IMR-90 (cell line): ENCODE measurements at regions not wholly inside any gene's neighbourhood (a gene's known extent, or its start where the extent isn't known, plus 50 kb on each side); places are given as distances from the start of the nearest gene placed in this dataset.

Source experiments
- ATAC-seq: fragments of 200-7000 bp; cut with Tn5 transposase; 2 replicates; pipeline ENCODE4 v1.9.1; 2020; ENCODE audit warnings: low read depth, mild to moderate bottlenecking, moderate library complexity
- BruUV-seq: library from RNA; stranded (reverse); fragments of 400-500 nt; replicated peaks from 2 replicates; lab custom pipeline; 2021; lab: Mats Ljungman, UMichigan
- CTCF ChIA-PET: fragments of 300-600 bp; formaldehyde crosslinking; extraction: SDS; loops from one replicate; lab custom pipeline; 2021; ENCODE audit warnings: antibody characterized with exemption; lab: Yijun Ruan, JAX
- POLR2A ChIA-PET: fragments of 300-600 bp; sonication (Branson Sonifier 250); formaldehyde crosslinking; loops from one replicate; lab custom pipeline; 2022; ENCODE audit warnings: antibody characterized with exemption; ENCODE audit not compliant: unreplicated experiment; lab: Charles Lee
- DNase-seq: peaks from one replicate; pipeline ENCODE4 v3.0.0; 2013
- H2AFZ ChIP-seq: replicated peaks from 2 replicates; pipeline ENCODE3; 2013; ENCODE audit warnings: low read length, mild to moderate bottlenecking; ENCODE audit not compliant: poor library complexity
- H2AK5ac ChIP-seq: 2 replicates; pipeline ENCODE4 v1.6.1; 2013; ENCODE audit warnings: low read depth, low read length, inconsistent platforms
- H2AK9ac ChIP-seq: replicated peaks from 2 replicates; pipeline ENCODE3; 2013; ENCODE audit warnings: mild to moderate bottlenecking, low read depth, low read length, moderate library complexity; ENCODE audit not compliant: poor library complexity
- H2BK120ac ChIP-seq: 2 replicates; pipeline ENCODE4 v1.6.1; 2013; ENCODE audit warnings: low read depth, low read length, inconsistent platforms
- H2BK15ac ChIP-seq: 3 replicates; pipeline ENCODE4 v1.6.1; 2013; ENCODE audit warnings: low read depth, low read length, inconsistent platforms
- H2BK20ac ChIP-seq: 2 replicates; pipeline ENCODE4 v1.6.1; 2013; ENCODE audit warnings: low read depth, mild to moderate bottlenecking, inconsistent platforms, low read length, moderate library complexity
- H2BK5ac ChIP-seq: 2 replicates; pipeline ENCODE4 v1.6.1; 2013; ENCODE audit warnings: mild to moderate bottlenecking, low read depth, low read length, inconsistent platforms; ENCODE audit not compliant: poor library complexity, severe bottlenecking
- H3K14ac ChIP-seq: replicated peaks from 2 replicates; pipeline ENCODE4 v1.6.1; 2013; ENCODE audit warnings: low read depth, low read length, inconsistent platforms
- H3K18ac ChIP-seq: 2 replicates; pipeline ENCODE4 v1.6.1; 2013; ENCODE audit warnings: low read depth, low read length, control low read depth
- H3K23ac ChIP-seq: 2 replicates; pipeline ENCODE4 v1.6.1; 2013; ENCODE audit warnings: low read depth, low read length, inconsistent platforms
- H3K27ac ChIP-seq: 2 replicates; pipeline ENCODE4 v1.5.1; 2013; ENCODE audit warnings: mild to moderate bottlenecking, control low read depth, low read length; ENCODE audit not compliant: insufficient read depth
- H3K27me3 ChIP-seq: 2 replicates; pipeline ENCODE4 v1.6.1; 2013; ENCODE audit warnings: low read length; ENCODE audit not compliant: control insufficient read depth, insufficient read depth
- H3K36me3 ChIP-seq: 2 replicates; pipeline ENCODE4 v1.6.1; 2013; ENCODE audit warnings: low read length, mixed read lengths; ENCODE audit not compliant: control insufficient read depth, insufficient read depth
- H3K4ac ChIP-seq: 2 replicates; pipeline ENCODE4 v1.6.1; 2013; ENCODE audit warnings: low read depth, low read length, inconsistent platforms
- H3K4me1 ChIP-seq: 2 replicates; pipeline ENCODE4 v1.6.1; 2013; ENCODE audit warnings: low read length, mixed read lengths; ENCODE audit not compliant: control insufficient read depth, insufficient read depth
- H3K4me2 ChIP-seq: 2 replicates; pipeline ENCODE4 v1.6.1; 2013; ENCODE audit warnings: low read depth, mild to moderate bottlenecking, control low read depth, low read length, moderate library complexity
- H3K4me3 ChIP-seq: 2 replicates; pipeline ENCODE4 v1.5.1; 2013; ENCODE audit warnings: low read depth, mild to moderate bottlenecking, control low read depth, low read length, moderate library complexity; ENCODE audit not compliant: insufficient read depth
- H3K56ac ChIP-seq: 2 replicates; pipeline ENCODE4 v1.6.1; 2013; ENCODE audit warnings: low read length, inconsistent platforms; ENCODE audit not compliant: insufficient read depth; ENCODE audit errors: extremely low read depth
- H3K79me1 ChIP-seq, 2 experiments: 2 replicates each; pipeline ENCODE4 v1.6.1; 2013; ENCODE audit warnings: low read length in 2 of 2, inconsistent platforms in 1 of 2, low read depth in 1 of 2
- H3K9ac ChIP-seq: 2 replicates; pipeline ENCODE4 v1.6.1; 2013; ENCODE audit warnings: low read depth, low read length, control low read depth
- H3K9me1 ChIP-seq: 2 replicates; pipeline ENCODE4 v1.6.1; 2013; ENCODE audit warnings: low read length, inconsistent platforms; ENCODE audit not compliant: insufficient read depth
- H3K9me3 ChIP-seq: 2 replicates; pipeline ENCODE4 v1.6.1; 2013; ENCODE audit warnings: low read length; ENCODE audit not compliant: control insufficient read depth, insufficient read depth
- H4K20me1 ChIP-seq: 2 replicates; pipeline ENCODE4 v1.6.1; 2013; ENCODE audit warnings: low read length, inconsistent platforms; ENCODE audit not compliant: insufficient read depth
- H4K5ac ChIP-seq: 2 replicates; pipeline ENCODE4 v1.6.1; 2013; ENCODE audit warnings: mild to moderate bottlenecking, low read depth, low read length, control low read depth
- H4K8ac ChIP-seq, 2 experiments: 2 replicates each; pipeline ENCODE4 v1.6.1; 2013; ENCODE audit warnings: low read depth in 2 of 2, low read length in 2 of 2, control low read depth in 1 of 2, inconsistent platforms in 1 of 2
- H4K91ac ChIP-seq: 2 replicates; pipeline ENCODE4 v1.6.1; 2013; ENCODE audit warnings: low read depth, low read length, inconsistent platforms; ENCODE audit not compliant: insufficient read depth
- CHD1 ChIP-seq: IDR thresholded peaks from 2 replicates; pipeline ENCODE4 v1.6.1; 2012; ENCODE audit warnings: low read depth, low read length, improper control_type of control experiment
- WGBS, 2 experiments: methylation state at CpG; one replicate each; pipeline versions ENCODE4 v1.1.5 to v1.1.7; 2013; ENCODE audit warnings: missing lambda C conversion rate in 2 of 2; ENCODE audit not compliant: insufficient read length in 1 of 2; ENCODE audit errors: extremely low coverage in 2 of 2; 5-methylcytosine and 5-hydroxymethylcytosine counted together
- dilution Hi-C: fragments of 300-500 bp; cut with HindIII; formaldehyde crosslinking; loops from one replicate; pipeline ENCODE4 v1.14.3; 2018; ENCODE audit warnings: low sequenced_read_pairs; ENCODE audit not compliant: unreplicated experiment
- in situ Hi-C: fragments of 300-500 bp; cut with MboI; formaldehyde crosslinking; loops from 3 replicates; pipeline ENCODE4 v1.14.3; 2019; ENCODE audit warnings: low sequenced_read_pairs, inconsistent platforms, mixed read lengths
- intact Hi-C: fragments of 100-400 bp; cut with micrococcal nuclease; formaldehyde crosslinking; loops from 2 replicates; pipeline ENCODE4 v1.10.0; 2022
- TF ChIP-seq, protein P1 (sequence below): conservative IDR thresholded peaks from 2 replicates; pipeline ENCODE4 v1.5.1; 2012; ENCODE audit warnings: mild to moderate bottlenecking, low read depth, low read length, improper control_type of control experiment

DNA sequence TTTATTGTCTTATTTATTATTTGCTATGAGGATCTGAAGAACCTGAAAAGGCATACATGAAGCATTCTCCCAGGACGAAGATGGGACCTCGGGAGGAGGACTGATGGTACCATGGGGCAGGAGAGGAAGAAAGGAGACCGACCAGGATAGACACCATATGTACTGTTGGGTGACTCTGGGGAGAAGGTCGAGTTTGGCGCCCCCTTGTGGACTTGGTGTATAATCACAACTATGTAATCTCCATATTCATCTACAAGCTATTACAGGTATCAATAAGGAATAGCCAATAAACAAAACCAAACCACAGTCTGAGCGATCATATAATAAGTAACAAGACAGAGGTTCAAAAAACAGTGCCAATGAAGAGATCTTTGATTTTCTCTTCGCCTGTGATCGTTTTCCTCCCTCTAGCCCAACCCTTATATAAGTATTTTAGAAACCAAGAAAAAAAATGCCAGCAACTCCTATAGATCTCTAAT is 139.1 kb downstream of the SPTSSA start:
- intact Hi-C loops (no loop called here), dilution Hi-C loops (no loop called here), in situ Hi-C loops (loop anchor here (5.0 kb wide), 1 partner anchor 486 kb away; no protein-coding TSS in a partner anchor)
- POLR2A ChIA-PET, result no interaction called here
- Histone ChIP-seq H4K5ac (no peak overlapping the region), H3K27ac (no peak overlapping the region), H2BK15ac (no peak overlapping the region), H3K79me1 (no peaks in the 10 kb centered on the region), H4K20me1 (no peaks in the 10 kb centered on the region), H2AK5ac (no peak overlapping the region), H3K56ac (no peak overlapping the region), H2BK20ac (no peak overlapping the region), H3K27me3 (peaks cover 7% of the 10 kb centered on the region), H2AFZ (no peak overlapping the region), H4K8ac (no peak overlapping the region), H3K9me1 (no peaks in the 10 kb centered on the region), H3K23ac (no peak overlapping the region), H3K4me3 (no peak overlapping the region), H2BK5ac (no peak overlapping the region), H3K4me2 (no peak overlapping the region), H3K4me1 (no peaks in the 10 kb centered on the region), H3K4ac (no peak overlapping the region), H3K18ac (no peak overlapping the region), H3K14ac (no peak overlapping the region), H3K9me3 (no peaks in the 10 kb centered on the region), H3K9ac (no peak overlapping the region), H4K91ac (no peak overlapping the region), H2BK120ac (no peak overlapping the region), H3K36me3 (no peaks in the 10 kb centered on the region), H2AK9ac (no peak overlapping the region)
- WGBS, 2 experiments, result no CpG with 5 or more reads among the region's 8 CpGs
- DNase-seq (peak; percentile 46), ATAC-seq (peak; percentile 87)
- BruUV-seq, result no TSS peak
- CTCF ChIA-PET, result interaction anchor here (0.6 to 2.1 kb wide), 11 partner anchors 8 to 480 kb away, joined by 3 to 11 read pairs (median 4); no protein-coding TSS in a partner anchor
- no peak for TF ChIP-seq CHD1
- TF ChIP-seq, protein P1, sequence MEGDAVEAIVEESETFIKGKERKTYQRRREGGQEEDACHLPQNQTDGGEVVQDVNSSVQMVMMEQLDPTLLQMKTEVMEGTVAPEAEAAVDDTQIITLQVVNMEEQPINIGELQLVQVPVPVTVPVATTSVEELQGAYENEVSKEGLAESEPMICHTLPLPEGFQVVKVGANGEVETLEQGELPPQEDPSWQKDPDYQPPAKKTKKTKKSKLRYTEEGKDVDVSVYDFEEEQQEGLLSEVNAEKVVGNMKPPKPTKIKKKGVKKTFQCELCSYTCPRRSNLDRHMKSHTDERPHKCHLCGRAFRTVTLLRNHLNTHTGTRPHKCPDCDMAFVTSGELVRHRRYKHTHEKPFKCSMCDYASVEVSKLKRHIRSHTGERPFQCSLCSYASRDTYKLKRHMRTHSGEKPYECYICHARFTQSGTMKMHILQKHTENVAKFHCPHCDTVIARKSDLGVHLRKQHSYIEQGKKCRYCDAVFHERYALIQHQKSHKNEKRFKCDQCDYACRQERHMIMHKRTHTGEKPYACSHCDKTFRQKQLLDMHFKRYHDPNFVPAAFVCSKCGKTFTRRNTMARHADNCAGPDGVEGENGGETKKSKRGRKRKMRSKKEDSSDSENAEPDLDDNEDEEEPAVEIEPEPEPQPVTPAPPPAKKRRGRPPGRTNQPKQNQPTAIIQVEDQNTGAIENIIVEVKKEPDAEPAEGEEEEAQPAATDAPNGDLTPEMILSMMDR, result peak; percentile 60
